Stomach (tissue), 8 donors: ENCODE measurements at regions not wholly inside any gene's neighbourhood (a gene's known extent, or its start where the extent isn't known, plus 50 kb on each side); places are given as distances from the start of the nearest gene placed in this dataset.

Experiments used
- DNase-seq, 2 donors: peaks; one replicate each; pipeline versions ENCODE4 v3.0.0 to v3.0.0-alpha.2; 2013 to 2019
- H3K27ac ChIP-seq, 5 donors: fragments of 200-600 bp in 4 of 5; sonication (generic) in 4 of 5; one replicate each; pipeline ENCODE4 v1.5.1; 2013 to 2019; ENCODE audit warnings: mild to moderate bottlenecking in 1 of 5, moderate library complexity in 1 of 5
- H3K27me3 ChIP-seq, 3 donors: fragments of 200-600 bp; sonication (generic); one replicate each; pipeline ENCODE4 v1.5.1; 2017 to 2019; ENCODE audit warnings: mixed run types in 1 of 3
- H3K36me3 ChIP-seq, 4 donors: fragments of 200-600 bp; sonication (generic); 1 replicate in 3 of 4; 2 replicates in 1 of 4; pipeline ENCODE4 v1.5.1; 2016 to 2019
- H3K4me1 ChIP-seq, 4 donors: fragments of 200-600 bp; sonication (generic); one replicate each; pipeline ENCODE4 v1.5.1; 2016 to 2019
- H3K4me3 ChIP-seq, 4 donors: fragments of 200-600 bp; sonication (generic) in 3 of 4; one replicate each; pipeline ENCODE4 v1.5.1; 2016 to 2019; ENCODE audit warnings: mild to moderate bottlenecking in 1 of 4
- H3K9me3 ChIP-seq, 4 donors: fragments of 200-600 bp; sonication (generic); one replicate each; pipeline ENCODE4 v1.5.1; 2016 to 2019
- CTCF ChIP-seq, 7 experiments: fragments of 450-650 bp in 4 of 7; fragments of 200-600 bp in 3 of 7; sonication (generic) in 3 of 7; IDR thresholded peaks; one replicate each; pipeline ENCODE4 v1.5.1; 2016 to 2019; ENCODE audit warnings: antibody characterized with exemption in 7 of 7, control low read depth in 2 of 7, mild to moderate bottlenecking in 1 of 7
- EP300 ChIP-seq: sonication (generic); formaldehyde crosslinking; IDR thresholded peaks from one replicate; pipeline ENCODE4 v1.6.1; 2017; ENCODE audit warnings: antibody characterized with exemption
- POLR2A ChIP-seq, 4 donors: fragments of 450-650 bp; IDR thresholded peaks; one replicate each; pipeline ENCODE4 v1.6.1; 2016; ENCODE audit warnings: antibody characterized with exemption in 4 of 4, control low read depth in 2 of 4, mild to moderate bottlenecking in 1 of 4, moderate library complexity in 1 of 4
- POLR2AphosphoS5 ChIP-seq, 3 donors: sonication (generic); formaldehyde crosslinking; IDR thresholded peaks; one replicate each; pipeline ENCODE4 v1.6.1; 2016; ENCODE audit warnings: antibody characterized with exemption in 3 of 3
- WGBS, 5 donors: extraction: QIAGEN DNeasy Blood & Tissue Kit in 3 of 5; methylation state at CpG; one replicate each; pipeline versions ENCODE4 v1.1.5 to v1.1.7; 2013 to 2018; 5-methylcytosine and 5-hydroxymethylcytosine counted together
- intact Hi-C: fragments of 100-400 bp; cut with DNase I; formaldehyde crosslinking; loops from one replicate; pipeline ENCODE4 v1.15.1; 2023; ENCODE audit warnings: low total_unique reads
- donor health status: healthy with polysubstance abuse.
- donor health status: Bipolar disorder and iron deficiency.
- donor health status: healthy.

- no peaks in the 10 kb centered on the region for H3K36me3 ChIP-seq
- no peak for DNase-seq
- H3K27me3 ChIP-seq = no peaks in the 10 kb centered on the region
- H3K4me1 ChIP-seq = no peaks in the 10 kb centered on the region
- no peaks in the 10 kb centered on the region for H3K9me3 ChIP-seq
- intact Hi-C loops = no loop called here
- no peak for TF ChIP-seq EP300
- no peak for TF ChIP-seq POLR2AphosphoS5 (IDR thresholded peaks at IDR 0.05)
- no peak for TF ChIP-seq POLR2A (IDR thresholded peaks at IDR 0.05)
- no peak for TF ChIP-seq CTCF (IDR thresholded peaks at IDR 0.05)
- H3K27ac ChIP-seq = no peak overlapping the region
- no peak overlapping the region for H3K4me3 ChIP-seq
These were observed 386.4 kb upstream of the RPS6KA3 start for GRCh38 chrX:20653070-20653469.

GRCh38 chrX:20641954-20642353, 375.2 kb upstream of the RPS6KA3 start:
- H3K27ac ChIP-seq = no peak overlapping the region
- 38 to 86% (median 63%) methylated on average over 1 of the region's 1 CpG for WGBS, 5 donors
- H3K27me3 ChIP-seq = peaks cover 0 to 5% (median 0%) of the 10 kb centered on the region in 3 donors
- H3K4me1 ChIP-seq = no peaks in the 10 kb centered on the region
- TF ChIP-seq CTCF (IDR thresholded peaks at IDR 0.05) (no peak), EP300 (no peak)
- no peak for DNase-seq
- H3K9me3 ChIP-seq = peaks cover 0 to 5% (median 0%) of the 10 kb centered on the region in 4 donors
- no peaks in the 10 kb centered on the region for H3K36me3 ChIP-seq
- no peak overlapping the region for H3K4me3 ChIP-seq
- intact Hi-C loops = no loop called here

GRCh38 chrX:20639115-20639514, 372.4 kb upstream of the RPS6KA3 start:
- no peak overlapping the region for H3K4me3 ChIP-seq
- intact Hi-C loops = no loop called here
- no peak for DNase-seq

GRCh38 chrX:20637351-20637750, 370.6 kb upstream of the RPS6KA3 start:
- H3K27ac ChIP-seq = no peak overlapping the region
- no peak for DNase-seq
- TF ChIP-seq EP300 (no peak), POLR2AphosphoS5 (IDR thresholded peaks at IDR 0.05) (no peak), POLR2A (IDR thresholded peaks at IDR 0.05) (no peak), CTCF (IDR thresholded peaks at IDR 0.05) (no peak)
- no peaks in the 10 kb centered on the region for H3K27me3 ChIP-seq
- H3K36me3 ChIP-seq = no peaks in the 10 kb centered on the region
- intact Hi-C loops = no loop called here
- H3K9me3 ChIP-seq = peaks cover 0 to 5% (median 0%) of the 10 kb centered on the region in 4 donors
- H3K4me1 ChIP-seq = no peaks in the 10 kb centered on the region
- 79 to 91% (median 89%) methylated on average over 2 of the region's 2 CpGs for WGBS, 5 donors
- H3K4me3 ChIP-seq = no peak overlapping the region

More at GRCh38 chrX:20639115-20639514, 372.4 kb upstream of the RPS6KA3 start:
- H3K27me3 ChIP-seq = peaks cover 0 to 5% (median 0%) of the 10 kb centered on the region in 3 donors
- peaks cover 0 to 5% (median 0%) of the 10 kb centered on the region in 4 donors for H3K9me3 ChIP-seq
- H3K36me3 ChIP-seq = no peaks in the 10 kb centered on the region
- no peaks in the 10 kb centered on the region for H3K4me1 ChIP-seq
- 42 to 76% (median 61%) methylated on average over 2 of the region's 2 CpGs; no CpG with 5 or more reads in 1 of the 5 donors for WGBS, 5 donors
- no peak overlapping the region for H3K27ac ChIP-seq
- TF ChIP-seq CTCF (IDR thresholded peaks at IDR 0.05) (no peak), POLR2A (IDR thresholded peaks at IDR 0.05) (no peak), EP300 (no peak), POLR2AphosphoS5 (IDR thresholded peaks at IDR 0.05) (no peak)
